Smooth muscle cell (in vitro differentiated cells): ENCODE measurements at regions not wholly inside any gene's neighbourhood (a gene's known extent, or its start where the extent isn't known, plus 50 kb on each side); places are given as distances from the start of the nearest gene placed in this dataset.

Source experiments
- DNase-seq: peaks from one replicate; lab custom pipeline; 2025; ENCODE audit not compliant: unreplicated experiment; lab: John Stamatoyannopoulos, UW
- H2AFZ ChIP-seq: fragments of 200-600 bp; sonication (generic); 2 replicates; pipeline ENCODE4 v1.6.0; 2016; ENCODE audit warnings: antibody characterized with exemption, low read depth, mild to moderate bottlenecking
- H3F3A ChIP-seq: fragments of 200-600 bp; sonication (generic); 2 replicates; pipeline ENCODE4 v1.6.0; 2017; ENCODE audit warnings: antibody characterized with exemption, low read depth
- H3K27ac ChIP-seq: fragments of 200-600 bp; sonication (generic); 2 replicates; pipeline ENCODE4 v1.5.1; 2016; ENCODE audit warnings: low read depth, mild to moderate bottlenecking
- H3K27me3 ChIP-seq: fragments of 200-600 bp; sonication (generic); 2 replicates; pipeline ENCODE4 v1.6.1; 2016; ENCODE audit warnings: low read depth, mild to moderate bottlenecking
- H3K36me3 ChIP-seq: fragments of 200-600 bp; sonication (generic); 2 replicates; pipeline ENCODE4 v1.5.1; 2016; ENCODE audit warnings: low read depth
- H3K4me1 ChIP-seq: fragments of 200-600 bp; sonication (generic); 2 replicates; pipeline ENCODE4 v1.5.1; 2016; ENCODE audit warnings: low read depth
- H3K4me2 ChIP-seq: fragments of 200-600 bp; sonication (generic); 2 replicates; pipeline ENCODE4 v1.6.0; 2016; ENCODE audit warnings: mild to moderate bottlenecking
- H3K4me3 ChIP-seq: fragments of 200-600 bp; sonication (generic); 2 replicates; pipeline ENCODE4 v1.5.1; 2016; ENCODE audit warnings: mild to moderate bottlenecking
- H3K79me2 ChIP-seq: fragments of 200-600 bp; sonication (generic); 2 replicates; pipeline ENCODE4 v1.6.0; 2016; ENCODE audit warnings: low read depth, mild to moderate bottlenecking
- H3K9ac ChIP-seq: fragments of 200-600 bp; sonication (generic); 2 replicates; pipeline ENCODE4 v1.6.0; 2016; ENCODE audit warnings: low read depth
- H3K9me3 ChIP-seq: fragments of 200-600 bp; sonication (generic); replicated peaks from 2 replicates; pipeline ENCODE4 v1.5.1; 2016; ENCODE audit warnings: low read depth
- H4K20me1 ChIP-seq: fragments of 200-600 bp; sonication (generic); 2 replicates; pipeline ENCODE4 v1.6.0; 2016; ENCODE audit warnings: low read depth
- CTCF ChIP-seq: fragments of 200-600 bp; sonication (generic); IDR thresholded peaks from 2 replicates; pipeline ENCODE4 v1.5.1; 2017; ENCODE audit warnings: borderline replicate concordance, mild to moderate bottlenecking, antibody characterized with exemption; ENCODE audit not compliant: insufficient read depth, poor library complexity, severe bottlenecking
- whole genome bisulfite sequencing: methylation state at CpG from one replicate; pipeline ENCODE4 v1.1.7; 2016; ENCODE audit warnings: low lambda C conversion rate; 5-methylcytosine and 5-hydroxymethylcytosine counted together

- DNase-seq = no peak
- no peak for TF ChIP-seq CTCF
- Histone ChIP-seq H3K36me3 (no peaks in the 10 kb centered on the region), H3K4me1 (no peaks in the 10 kb centered on the region), H3F3A (no peaks in the 10 kb centered on the region), H3K79me2 (no peaks in the 10 kb centered on the region), H4K20me1 (no peaks in the 10 kb centered on the region), H3K9me3 (no peaks in the 10 kb centered on the region), H3K27ac (no peak overlapping the region), H3K27me3 (peaks cover 37% of the 10 kb centered on the region), H3K4me2 (no peak overlapping the region), H3K9ac (no peak overlapping the region), H2AFZ (no peak overlapping the region), H3K4me3 (no peak overlapping the region)
- 94% methylated on average over 2 of the region's 2 CpGs for WGBS
These were observed 182.7 kb upstream of the HNRNPA3 start for GRCh38 chr2:177029901-177030300.

GRCh38 chr2:177030451-177031105 lies 182.0 kb upstream of the HNRNPA3 start:
- no peaks in the 10 kb centered on the region for H3K4me1 ChIP-seq
- no peaks in the 10 kb centered on the region for H3K36me3 ChIP-seq
- H3K9ac ChIP-seq = no peak overlapping the region
- no peaks in the 10 kb centered on the region for H3K9me3 ChIP-seq
- no peak for DNase-seq
- H3K4me2 ChIP-seq = no peak overlapping the region
- no peak overlapping the region for H3K4me3 ChIP-seq
- peaks cover 37% of the 10 kb centered on the region for H3K27me3 ChIP-seq
- no peaks in the 10 kb centered on the region for H3K79me2 ChIP-seq
- TF ChIP-seq CTCF = no peak
- WGBS = 86% methylated on average over 9 of the region's 9 CpGs
- no peak overlapping the region for H3K27ac ChIP-seq
- H4K20me1 ChIP-seq = no peaks in the 10 kb centered on the region
- no peaks in the 10 kb centered on the region for H3F3A ChIP-seq
- H2AFZ ChIP-seq = no peak overlapping the region

GRCh38 chr2:177031438-177032180 lies 181.0 kb upstream of the HNRNPA3 start:
- no peak for TF ChIP-seq CTCF
- Histone ChIP-seq H3K27me3 (peaks cover 38% of the 10 kb centered on the region), H3K4me3 (no peak overlapping the region), H3K36me3 (no peaks in the 10 kb centered on the region), H3K9me3 (no peaks in the 10 kb centered on the region), H3K79me2 (no peaks in the 10 kb centered on the region), H3K4me1 (no peaks in the 10 kb centered on the region), H3F3A (no peaks in the 10 kb centered on the region), H3K27ac (no peak overlapping the region), H3K9ac (no peak overlapping the region), H4K20me1 (no peaks in the 10 kb centered on the region), H2AFZ (no peak overlapping the region), H3K4me2 (no peak overlapping the region)
- 83% methylated on average over 3 of the region's 3 CpGs for WGBS
- DNase-seq = no peak
